ENCODE measurements at regions not wholly inside any gene's neighbourhood (a gene's known extent, or its start where the extent isn't known, plus 50 kb on each side); places are given as distances from the start of the nearest gene placed in this dataset.
"Not testable (repeated sequence)": the region's sequence is repeated elsewhere in the genome, so short reads cannot be mapped to it uniquely, and the experiment has no call there.

- Histone ChIP-seq H3K27ac (ENCODE audit: low read length) (no peak overlapping the region), H3K4me1 (ENCODE audit: control insufficient read depth, low read depth, low read length) (no peaks in the 10 kb centered on the region), H3K9ac (ENCODE audit: low read length) (no peak overlapping the region)
Observed at GRCh38 chr11:25824688-25825087, 507.2 kb upstream of the ANO3 start.

DNA sequence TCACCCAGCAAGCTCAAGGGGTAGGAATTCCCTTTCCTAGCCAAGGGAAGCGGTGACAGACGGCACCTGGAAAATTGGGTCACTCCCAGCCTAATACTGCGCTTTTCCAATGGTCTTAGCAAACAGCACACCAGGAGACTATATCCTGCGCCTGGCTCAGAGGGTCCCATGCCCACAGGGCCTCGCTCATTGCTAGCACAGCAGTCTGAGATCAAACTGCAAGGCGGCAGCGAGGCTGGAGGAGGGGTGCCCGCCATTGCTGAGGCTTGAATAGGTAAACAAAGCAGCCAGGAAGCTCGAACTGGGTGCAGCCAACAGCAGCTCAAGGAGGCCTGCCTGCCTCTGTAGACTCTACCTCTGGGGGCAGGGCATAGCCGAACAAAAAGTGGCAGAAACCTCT, 500.4 kb upstream of the ANO3 start:
- H3K36me3 ChIP-seq (ENCODE audit: control insufficient read depth, low read depth, low read length); H3K27me3 ChIP-seq (ENCODE audit: control insufficient read depth, insufficient read depth, low read length); H3K27ac ChIP-seq (ENCODE audit: low read length); H3K9ac ChIP-seq (ENCODE audit: low read length); H3K4me3 ChIP-seq (ENCODE audit: low read length); H3K4me1 ChIP-seq (ENCODE audit: control insufficient read depth, low read depth, low read length); H3K9me3 ChIP-seq (ENCODE audit: control insufficient read depth, low read depth, low read length): not testable (repeated sequence)

More at GRCh38 chr11:25824688-25825087, 507.2 kb upstream of the ANO3 start:
- Histone ChIP-seq H3K27me3 (ENCODE audit: control insufficient read depth, insufficient read depth, low read length) (no peaks in the 10 kb centered on the region), H3K4me3 (ENCODE audit: low read length) (no peak overlapping the region), H3K36me3 (ENCODE audit: control insufficient read depth, low read depth, low read length) (no peaks in the 10 kb centered on the region), H3K9me3 (ENCODE audit: control insufficient read depth, low read depth, low read length) (no peaks in the 10 kb centered on the region)

DNA sequence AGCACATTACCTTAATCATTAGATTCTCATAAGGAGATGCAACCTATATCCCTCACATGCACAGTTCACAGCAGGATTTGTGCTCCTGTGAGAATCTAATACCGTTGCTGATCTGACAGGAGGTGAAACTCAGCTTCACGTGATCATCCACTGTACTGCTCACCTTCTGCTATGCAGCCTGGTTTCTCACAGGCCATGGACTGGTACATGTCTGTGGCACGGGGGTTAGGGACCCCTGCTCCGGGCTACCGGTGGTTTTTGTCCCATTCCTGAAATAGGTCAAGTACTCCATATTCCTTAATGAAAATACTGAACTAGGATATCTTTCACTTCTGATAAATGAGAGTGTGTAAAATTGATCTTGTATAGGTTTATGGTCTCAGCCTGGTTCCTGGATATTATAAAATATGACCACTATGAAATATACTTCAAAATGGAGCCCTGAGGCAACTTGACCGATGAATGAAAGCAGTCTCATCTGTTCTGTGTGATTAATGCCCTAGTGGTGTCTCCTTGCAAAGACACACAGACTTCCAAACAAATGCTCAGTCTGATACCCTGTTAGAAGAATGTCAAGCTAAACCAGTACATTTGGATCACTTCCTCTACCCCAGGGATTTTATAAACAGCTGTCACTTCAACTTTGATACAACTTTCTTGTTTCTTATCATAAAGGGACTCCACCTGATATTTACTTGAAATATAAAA, 492.9 kb upstream of the ANO3 start:
- Histone ChIP-seq H3K9ac (ENCODE audit: low read length) (no peak overlapping the region), H3K36me3 (ENCODE audit: control insufficient read depth, low read depth, low read length) (no peaks in the 10 kb centered on the region), H3K27ac (ENCODE audit: low read length) (no peak overlapping the region), H3K9me3 (ENCODE audit: control insufficient read depth, low read depth, low read length) (no peaks in the 10 kb centered on the region), H3K27me3 (ENCODE audit: control insufficient read depth, insufficient read depth, low read length) (no peaks in the 10 kb centered on the region), H3K4me1 (ENCODE audit: control insufficient read depth, low read depth, low read length) (no peaks in the 10 kb centered on the region), H3K4me3 (ENCODE audit: low read length) (no peak overlapping the region)

DNA sequence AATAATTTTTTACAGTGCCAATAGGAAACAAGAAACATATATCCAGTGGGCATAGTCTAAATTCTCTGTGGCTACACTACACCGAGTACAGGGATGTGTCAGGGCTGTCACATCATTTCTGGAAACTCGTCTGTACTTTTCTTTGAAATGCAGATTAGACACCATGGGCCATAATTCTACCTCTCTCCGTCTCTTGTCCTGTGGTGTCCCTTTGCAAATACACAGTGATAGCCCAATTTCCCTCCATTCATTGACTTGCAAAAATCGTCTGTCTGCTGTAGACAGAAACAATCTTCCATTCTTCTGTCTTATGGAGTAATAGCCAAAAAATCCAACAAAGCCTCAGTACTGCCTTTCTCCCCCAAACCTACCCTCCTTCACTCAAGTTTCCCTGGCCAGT, 487.1 kb upstream of the ANO3 start:
- Histone ChIP-seq H3K9ac (ENCODE audit: low read length) (no peak overlapping the region), H3K4me3 (ENCODE audit: low read length) (no peak overlapping the region), H3K9me3 (ENCODE audit: control insufficient read depth, low read depth, low read length) (no peaks in the 10 kb centered on the region), H3K27ac (ENCODE audit: low read length) (no peak overlapping the region), H3K4me1 (ENCODE audit: control insufficient read depth, low read depth, low read length) (no peaks in the 10 kb centered on the region), H3K27me3 (ENCODE audit: control insufficient read depth, insufficient read depth, low read length) (no peaks in the 10 kb centered on the region), H3K36me3 (ENCODE audit: control insufficient read depth, low read depth, low read length) (no peaks in the 10 kb centered on the region)

GRCh38 chr11:25855916-25856315, 476.0 kb upstream of the ANO3 start:
- no peak overlapping the region for H3K27ac ChIP-seq (ENCODE audit: low read length)
- no peaks in the 10 kb centered on the region for H3K36me3 ChIP-seq (ENCODE audit: control insufficient read depth, low read depth, low read length)
- H3K4me3 ChIP-seq (ENCODE audit: low read length): no peak overlapping the region
- no peak overlapping the region for H3K9ac ChIP-seq (ENCODE audit: low read length)
- H3K4me1 ChIP-seq (ENCODE audit: control insufficient read depth, low read depth, low read length): no peaks in the 10 kb centered on the region
- no peaks in the 10 kb centered on the region for H3K27me3 ChIP-seq (ENCODE audit: control insufficient read depth, insufficient read depth, low read length)
- no peaks in the 10 kb centered on the region for H3K9me3 ChIP-seq (ENCODE audit: control insufficient read depth, low read depth, low read length)

DNA sequence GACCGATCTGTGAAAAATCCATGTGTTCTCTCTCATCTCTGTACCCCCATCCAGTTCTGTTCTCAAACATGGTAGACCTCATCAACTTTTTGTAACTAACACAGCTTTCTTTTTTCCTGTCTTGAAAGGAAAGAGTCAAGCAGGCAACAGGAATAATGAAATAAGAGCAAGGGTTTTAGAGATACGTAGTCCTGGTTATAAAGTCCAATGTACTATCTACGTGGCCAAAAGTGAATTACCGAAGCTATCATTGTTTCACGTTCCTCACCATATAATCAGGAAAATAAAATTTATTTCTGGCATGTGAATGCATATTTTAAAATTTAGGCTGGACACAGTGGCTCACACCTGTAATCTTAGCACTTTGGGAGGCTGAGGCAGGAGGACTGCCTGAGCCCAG, 472.2 kb upstream of the ANO3 start:
- Histone ChIP-seq H3K9me3 (ENCODE audit: control insufficient read depth, low read depth, low read length) (no peaks in the 10 kb centered on the region), H3K4me1 (ENCODE audit: control insufficient read depth, low read depth, low read length) (no peaks in the 10 kb centered on the region), H3K36me3 (ENCODE audit: control insufficient read depth, low read depth, low read length) (no peaks in the 10 kb centered on the region), H3K27ac (ENCODE audit: low read length) (no peak overlapping the region), H3K4me3 (ENCODE audit: low read length) (no peak overlapping the region), H3K27me3 (ENCODE audit: control insufficient read depth, insufficient read depth, low read length) (no peaks in the 10 kb centered on the region), H3K9ac (ENCODE audit: low read length) (no peak overlapping the region)

DNA sequence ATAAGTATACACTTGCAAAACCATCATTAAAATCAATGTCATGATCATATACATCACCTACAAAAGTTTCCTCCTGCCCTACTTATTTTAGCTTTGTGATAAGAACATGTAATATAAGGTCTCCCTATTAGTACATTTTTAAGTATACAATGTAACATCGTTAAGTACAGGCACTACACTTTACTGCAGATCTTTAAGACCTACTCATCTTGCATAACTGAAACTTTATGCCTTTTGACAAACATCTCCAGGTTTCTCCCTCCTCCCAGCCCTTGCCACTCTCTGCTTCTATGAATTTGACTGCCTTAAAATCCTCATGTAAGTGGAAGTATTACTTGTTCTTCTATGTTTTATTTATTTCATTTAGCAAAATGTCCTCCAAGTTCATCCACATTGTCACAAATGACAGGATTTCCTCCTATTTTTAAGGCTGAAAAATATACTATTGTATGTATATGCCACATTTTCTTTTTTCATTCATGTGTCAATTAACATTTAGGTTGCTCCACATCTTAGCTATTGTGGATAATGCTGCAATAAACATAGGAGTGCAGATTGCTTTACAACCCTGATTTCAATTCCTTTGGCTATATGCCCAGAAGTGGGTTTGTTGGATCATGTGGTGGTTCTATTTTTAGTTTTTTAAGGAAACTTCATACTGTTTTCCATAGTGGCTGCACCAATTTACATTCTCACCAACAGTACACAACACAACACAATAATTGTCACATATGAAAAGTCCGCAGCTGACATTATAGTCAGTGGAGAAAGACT, 471.1 kb upstream of the ANO3 start:
- no peaks in the 10 kb centered on the region for H3K9me3 ChIP-seq (ENCODE audit: control insufficient read depth, low read depth, low read length)
- H3K36me3 ChIP-seq (ENCODE audit: control insufficient read depth, low read depth, low read length): no peaks in the 10 kb centered on the region
- no peak overlapping the region for H3K4me3 ChIP-seq (ENCODE audit: low read length)
- no peaks in the 10 kb centered on the region for H3K27me3 ChIP-seq (ENCODE audit: control insufficient read depth, insufficient read depth, low read length)
- H3K4me1 ChIP-seq (ENCODE audit: control insufficient read depth, low read depth, low read length): no peaks in the 10 kb centered on the region
- no peak overlapping the region for H3K9ac ChIP-seq (ENCODE audit: low read length)
- no peak overlapping the region for H3K27ac ChIP-seq (ENCODE audit: low read length)

GRCh38 chr11:25862159-25862558, 469.8 kb upstream of the ANO3 start:
- no peaks in the 10 kb centered on the region for H3K4me1 ChIP-seq (ENCODE audit: control insufficient read depth, low read depth, low read length)
- H3K27ac ChIP-seq (ENCODE audit: low read length): no peak overlapping the region
- no peak overlapping the region for H3K4me3 ChIP-seq (ENCODE audit: low read length)
- no peak overlapping the region for H3K9ac ChIP-seq (ENCODE audit: low read length)
- H3K27me3 ChIP-seq (ENCODE audit: control insufficient read depth, insufficient read depth, low read length): no peaks in the 10 kb centered on the region
- H3K9me3 ChIP-seq (ENCODE audit: control insufficient read depth, low read depth, low read length): no peaks in the 10 kb centered on the region
- no peaks in the 10 kb centered on the region for H3K36me3 ChIP-seq (ENCODE audit: control insufficient read depth, low read depth, low read length)

GRCh38 chr11:25863986-25864385, 467.9 kb upstream of the ANO3 start:
- Histone ChIP-seq H3K4me3 (ENCODE audit: low read length) (no peak overlapping the region), H3K9me3 (ENCODE audit: control insufficient read depth, low read depth, low read length) (no peaks in the 10 kb centered on the region), H3K27me3 (ENCODE audit: control insufficient read depth, insufficient read depth, low read length) (no peaks in the 10 kb centered on the region), H3K4me1 (ENCODE audit: control insufficient read depth, low read depth, low read length) (no peaks in the 10 kb centered on the region), H3K27ac (ENCODE audit: low read length) (no peak overlapping the region), H3K36me3 (ENCODE audit: control insufficient read depth, low read depth, low read length) (no peaks in the 10 kb centered on the region), H3K9ac (ENCODE audit: low read length) (no peak overlapping the region)

DNA sequence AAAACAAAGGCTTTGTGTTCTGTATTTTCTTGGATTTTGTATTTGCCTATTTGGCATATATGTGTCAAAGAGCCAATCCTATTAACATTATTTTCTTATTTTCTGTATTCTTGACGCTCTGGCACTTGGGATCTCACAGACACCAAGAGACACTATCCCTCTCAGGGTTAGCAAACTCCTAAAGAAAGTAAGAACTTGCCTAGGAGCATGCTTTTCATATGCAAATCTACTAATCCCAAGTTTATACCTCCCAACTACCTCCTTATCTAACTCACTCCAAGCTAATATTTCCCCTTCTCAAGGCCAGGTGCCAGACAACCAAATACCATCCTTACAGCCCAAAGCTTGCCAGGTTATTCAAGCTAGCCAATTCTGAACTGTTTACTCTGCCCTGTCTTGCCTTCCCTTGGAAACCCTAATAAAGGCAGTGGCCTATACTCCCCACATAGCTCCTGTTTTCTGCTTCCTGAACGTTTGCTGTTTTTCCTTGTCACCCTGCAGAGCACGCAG, 455.4 kb upstream of the ANO3 start:
- H3K27ac ChIP-seq (ENCODE audit: low read length): no peak overlapping the region
- no peaks in the 10 kb centered on the region for H3K36me3 ChIP-seq (ENCODE audit: control insufficient read depth, low read depth, low read length)
- H3K27me3 ChIP-seq (ENCODE audit: control insufficient read depth, insufficient read depth, low read length): no peaks in the 10 kb centered on the region
- peaks cover 6% of the 10 kb centered on the region for H3K4me1 ChIP-seq (ENCODE audit: control insufficient read depth, low read depth, low read length)
- H3K4me3 ChIP-seq (ENCODE audit: low read length): no peak overlapping the region
- H3K9me3 ChIP-seq (ENCODE audit: control insufficient read depth, low read depth, low read length): no peaks in the 10 kb centered on the region
- H3K9ac ChIP-seq (ENCODE audit: low read length): no peak overlapping the region

GRCh38 chr11:25886036-25886435, 445.9 kb upstream of the ANO3 start:
- Histone ChIP-seq H3K27me3 (ENCODE audit: control insufficient read depth, insufficient read depth, low read length) (no peaks in the 10 kb centered on the region), H3K27ac (ENCODE audit: low read length) (no peak overlapping the region), H3K9ac (ENCODE audit: low read length) (no peak overlapping the region), H3K36me3 (ENCODE audit: control insufficient read depth, low read depth, low read length) (no peaks in the 10 kb centered on the region), H3K9me3 (ENCODE audit: control insufficient read depth, low read depth, low read length) (no peaks in the 10 kb centered on the region), H3K4me1 (ENCODE audit: control insufficient read depth, low read depth, low read length) (peaks cover 3% of the 10 kb centered on the region), H3K4me3 (ENCODE audit: low read length) (no peak overlapping the region)

Data from iPS-18a (cell line).